ENCODE measurements at regions not wholly inside any gene's neighbourhood (a gene's known extent, or its start where the extent isn't known, plus 50 kb on each side); places are given as distances from the start of the nearest gene placed in this dataset.
A peak's percentile ranks its signal among the peaks of the same experiment; 100 is the strongest.

DNA sequence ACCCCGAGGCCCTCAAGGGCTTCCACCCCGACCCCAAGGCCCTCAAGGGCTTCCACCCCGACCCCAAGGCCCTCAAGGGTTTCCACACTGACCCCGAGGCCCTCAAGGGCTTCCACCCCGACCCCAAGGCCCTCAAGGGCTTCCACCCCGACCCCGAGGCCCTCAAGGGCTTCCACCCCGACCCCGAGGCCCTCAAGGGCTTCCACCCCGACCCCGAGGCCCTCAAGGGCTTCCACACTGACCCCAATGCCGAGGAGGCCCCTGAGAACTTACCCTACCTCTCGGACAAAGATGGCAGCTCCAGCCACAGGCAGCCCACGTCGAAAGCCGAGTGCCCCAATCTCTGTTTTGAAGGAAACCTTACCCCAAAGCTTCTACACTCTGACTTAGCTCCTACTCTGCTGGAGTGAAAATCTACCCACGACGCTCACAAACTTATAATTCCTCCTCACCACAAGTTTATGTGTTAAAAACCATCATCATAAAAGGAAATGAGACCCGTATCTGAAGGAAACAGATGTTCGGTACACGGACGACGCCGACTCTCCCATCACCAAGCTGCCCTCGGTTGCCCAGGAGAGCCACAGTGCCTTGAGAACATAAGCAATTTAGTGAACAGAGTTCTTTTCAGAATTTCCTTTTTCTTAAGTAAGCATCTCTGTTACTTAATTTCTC is 61.2 kb upstream of the RPH3AL start:
- no peak for DNase-seq

DNA sequence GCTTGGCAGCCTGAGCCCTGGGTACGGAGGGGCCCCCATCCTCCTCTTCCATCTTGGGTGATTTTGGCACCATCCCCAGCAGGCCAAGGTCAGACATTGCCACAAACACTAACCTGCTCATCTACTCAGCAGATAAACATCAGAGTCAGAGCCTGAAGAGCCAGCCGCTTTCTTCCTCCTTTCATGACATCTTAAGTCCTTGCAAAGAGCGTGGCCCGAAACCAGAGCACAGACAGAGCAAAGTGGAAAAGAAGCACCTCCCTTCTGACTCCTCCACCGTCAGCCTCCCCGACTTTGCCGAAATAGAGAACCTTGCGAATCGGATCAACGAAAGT is 60.4 kb upstream of the RPH3AL start:
- DNase-seq = no peak

DNA sequence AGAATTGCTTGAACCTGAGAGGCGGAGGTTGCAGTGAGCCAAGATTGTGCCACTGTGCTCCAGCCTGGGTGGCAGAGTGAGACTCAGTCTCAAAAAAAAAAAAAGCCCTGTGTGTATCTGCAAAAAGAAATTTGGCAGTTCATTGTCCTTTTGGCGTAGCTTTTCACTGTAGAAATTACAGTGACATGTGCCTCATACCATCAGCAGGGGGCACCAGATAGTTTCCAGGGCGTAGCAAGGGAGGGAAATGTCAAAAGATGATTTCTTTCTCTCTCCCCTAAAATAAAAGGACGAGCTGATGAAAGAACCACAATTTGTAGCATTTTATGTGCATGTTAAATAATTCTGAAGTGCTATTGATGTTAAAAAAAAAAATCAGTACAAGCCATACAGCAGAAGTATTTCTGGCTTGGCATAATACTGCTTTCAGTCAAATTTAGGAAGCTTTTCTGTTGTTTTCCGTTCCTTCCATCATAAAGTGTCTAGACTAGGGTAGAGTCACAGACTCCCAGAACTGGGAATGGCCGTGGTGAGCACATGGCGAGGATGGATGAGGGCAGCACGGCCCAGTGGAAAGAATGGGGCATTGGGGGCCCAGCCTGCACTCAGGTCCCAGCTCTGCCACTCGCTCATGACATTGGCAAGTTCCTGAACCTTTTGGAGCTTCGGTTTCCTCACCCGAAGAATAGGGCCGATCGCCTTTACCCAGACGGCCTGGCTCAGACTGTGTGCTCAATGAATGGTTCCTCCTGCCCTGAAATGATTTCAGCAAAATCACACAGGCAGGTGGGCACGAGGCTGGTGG is 59.8 kb upstream of the RPH3AL start:
- DNase-seq = peak; percentile 57 to 84 (median 76)

DNA sequence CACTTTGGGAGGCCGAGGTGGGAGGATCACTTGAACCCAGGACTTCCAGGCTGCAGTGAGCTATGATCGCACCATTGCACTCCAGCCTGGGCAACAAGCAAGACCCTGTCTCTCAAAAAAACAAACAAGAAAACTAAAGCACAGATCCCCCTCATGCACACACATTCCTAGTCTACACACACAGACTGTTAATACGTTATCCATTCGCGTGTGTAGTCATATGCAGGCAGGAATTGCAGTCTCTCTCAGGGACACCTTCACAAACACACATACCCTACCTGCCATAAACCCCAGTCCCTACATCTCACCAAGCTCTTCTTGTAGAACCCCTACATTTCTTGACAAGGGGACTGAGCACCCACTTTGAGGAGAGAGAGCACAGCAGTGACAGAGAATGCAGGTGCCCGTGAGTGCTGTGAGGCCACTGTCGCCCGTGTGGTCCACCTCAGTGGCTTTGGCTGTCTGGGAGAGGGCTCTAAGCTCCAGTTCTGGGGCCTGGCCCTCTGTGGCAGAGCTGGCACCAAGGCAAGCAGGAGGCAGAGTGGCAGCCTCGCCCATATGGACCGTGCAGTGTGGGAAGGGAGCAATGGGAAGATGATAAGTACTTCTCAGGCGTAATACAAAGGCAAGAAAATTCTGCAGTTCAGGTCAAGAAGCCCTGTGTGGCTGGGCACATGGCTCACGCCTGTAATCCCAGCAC is 59.0 kb upstream of the RPH3AL start:
- no peak for DNase-seq

DNA sequence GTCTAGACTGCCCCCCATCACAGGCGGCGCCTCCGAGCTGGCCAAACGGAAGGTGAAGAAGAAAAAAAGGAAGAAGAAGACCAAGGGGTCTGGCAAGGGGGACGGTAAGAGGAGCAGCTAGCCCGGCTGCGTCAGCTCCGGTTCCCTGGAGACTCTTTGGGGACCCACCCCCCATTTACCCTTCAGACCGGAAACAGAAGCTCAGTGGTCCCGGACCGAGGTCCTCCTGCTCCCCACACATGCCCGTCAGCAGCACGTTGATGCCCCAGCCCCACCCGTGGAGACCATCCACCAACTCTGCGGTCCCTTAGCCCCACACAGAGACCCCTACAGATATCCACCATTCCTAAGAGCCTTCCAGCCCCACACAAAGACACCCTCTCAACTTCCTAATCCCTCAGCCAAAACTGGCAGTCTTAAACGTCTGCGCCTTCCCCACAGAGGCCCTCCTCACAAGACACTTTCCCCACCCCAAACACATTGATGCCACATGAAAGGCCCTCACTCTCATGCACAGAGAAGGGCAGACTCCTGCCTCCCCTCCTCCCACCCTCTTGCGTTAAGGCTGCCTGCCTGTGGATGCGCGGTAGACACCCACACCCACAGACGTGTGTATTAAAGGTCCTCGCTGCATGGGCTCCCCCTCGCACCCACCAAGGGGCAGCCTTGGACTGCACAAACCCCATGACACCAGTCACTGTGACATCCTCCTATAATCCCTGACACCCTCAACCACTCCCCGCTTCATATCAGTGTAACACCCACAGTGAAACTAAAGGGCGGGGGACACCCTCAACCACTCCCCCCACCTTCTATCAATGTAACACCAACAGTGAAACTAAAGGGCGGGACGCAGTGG is 58.2 kb upstream of the RPH3AL start:
- peak in 1 of 3 donors; percentile 56 for DNase-seq

DNA sequence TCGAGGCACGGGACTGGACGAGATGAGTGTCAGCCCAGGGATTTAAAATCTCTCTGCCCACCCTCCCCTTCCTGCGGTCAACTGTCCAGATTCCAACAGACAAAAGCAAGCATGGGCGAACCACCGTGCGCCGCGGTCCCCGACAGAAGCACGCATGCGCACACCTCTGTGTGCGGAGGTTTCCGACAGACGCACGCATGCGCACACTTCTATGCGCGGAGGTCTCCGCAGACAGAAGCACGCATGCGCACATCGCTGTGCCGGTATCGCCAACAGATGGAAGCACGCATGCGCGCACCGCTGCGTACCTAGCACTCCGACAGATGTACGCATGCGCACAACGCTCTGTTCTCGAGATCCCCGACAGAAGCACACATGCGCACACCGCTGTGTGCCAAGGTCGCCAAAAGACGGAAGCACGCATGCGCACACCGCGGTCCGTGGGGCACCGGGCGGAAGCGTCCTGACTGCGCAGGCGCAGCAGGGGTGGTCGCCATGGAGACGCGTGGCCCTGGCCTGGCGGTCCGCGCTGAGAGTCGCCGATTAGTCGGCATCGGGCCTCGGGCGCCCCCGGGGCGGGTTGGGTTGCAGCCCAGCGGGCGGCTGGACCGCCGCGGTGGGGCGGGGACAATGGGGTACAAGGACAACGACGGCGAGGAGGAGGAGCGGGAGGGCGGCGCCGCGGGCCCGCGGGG is 57.4 kb upstream of the RPH3AL start:
- DNase-seq = peak; percentile 99 to 100 (median 100)

DNA sequence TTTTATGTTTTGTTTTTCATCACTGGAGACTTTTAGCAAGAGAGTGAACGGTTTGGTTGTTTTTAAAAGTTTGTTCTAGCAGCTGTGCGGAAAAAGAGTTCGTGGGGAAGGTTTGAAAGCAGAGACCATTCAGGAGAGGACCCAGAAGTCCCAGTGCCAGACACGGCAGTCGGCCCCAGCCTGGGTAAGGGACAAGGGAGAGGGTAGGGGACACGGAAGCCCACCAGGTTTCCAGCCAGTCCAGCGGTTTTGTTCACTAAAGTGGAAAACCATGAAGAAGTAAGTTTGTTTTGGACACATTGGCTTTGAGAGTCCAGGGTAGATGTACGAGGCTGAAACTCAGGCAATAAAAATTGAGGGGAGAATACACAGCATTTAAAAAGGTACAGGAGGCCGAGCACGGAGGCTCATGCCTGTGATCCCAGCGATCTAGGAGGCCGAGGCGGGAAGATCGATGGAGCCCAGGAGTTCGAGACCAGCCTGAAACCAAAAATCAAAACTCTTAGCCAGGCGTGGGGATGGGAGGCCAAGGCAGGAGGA is 56.8 kb upstream of the RPH3AL start:
- peak in 1 of 3 donors; percentile 22 for DNase-seq

DNA sequence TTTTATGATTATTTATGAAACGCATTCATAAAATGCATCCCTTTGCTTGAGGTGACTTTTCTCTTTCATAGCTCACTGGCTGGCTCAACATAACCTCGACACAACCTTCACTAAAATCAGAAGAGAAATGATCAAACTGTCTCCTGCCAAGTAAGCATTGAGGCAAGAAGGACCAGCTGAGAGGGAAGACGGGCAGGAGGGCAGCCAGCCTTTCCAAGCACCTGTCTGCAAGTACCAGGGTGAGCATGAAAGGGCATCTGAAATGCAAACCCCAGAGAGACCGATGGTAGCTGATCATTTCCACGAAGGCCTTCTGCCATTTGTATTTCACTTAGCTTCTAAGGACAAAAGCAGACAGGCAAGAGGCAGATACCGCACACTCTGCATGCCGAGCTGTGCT is 52.1 kb upstream of the RPH3AL start:
- DNase-seq = no peak
